SH-SY5Y (cell line): ENCODE measurements at regions not wholly inside any gene's neighbourhood (a gene's known extent, or its start where the extent isn't known, plus 50 kb on each side); places are given as distances from the start of the nearest gene placed in this dataset.

Source experiments
- GATA2 ChIP-seq: IDR thresholded peaks from 2 replicates; pipeline ENCODE4 v1.6.1; 2011; ENCODE audit warnings: mild to moderate bottlenecking, low read depth, low read length
- GATA3 ChIP-seq: IDR thresholded peaks from 2 replicates; pipeline ENCODE4 v1.6.1; 2011; ENCODE audit warnings: low read depth, mild to moderate bottlenecking, low read length, moderate library complexity

GRCh38 chr9:107637421-107638420, 148.2 kb upstream of the KLF4 start:
- TF ChIP-seq GATA3 (no peak), GATA2 (no peak)

GRCh38 chr9:107636571-107637381, 147.2 kb upstream of the KLF4 start:
- no peak for TF ChIP-seq GATA2
- TF ChIP-seq GATA3 = no peak

- TF ChIP-seq GATA3 (no peak), GATA2 (no peak)
Measured at GRCh38 chr9:107635803-107636174, 146.2 kb upstream of the KLF4 start.

- TF ChIP-seq GATA2 (no peak), GATA3 (no peak)
Measured at GRCh38 chr9:107635101-107635802, 145.7 kb upstream of the KLF4 start.

GRCh38 chr9:107633406-107633805, 143.8 kb upstream of the KLF4 start:
- TF ChIP-seq GATA3 (no peak), GATA2 (no peak)

GRCh38 chr9:107632661-107633060, 143.1 kb upstream of the KLF4 start:
- TF ChIP-seq GATA3 (no peak), GATA2 (no peak)

GRCh38 chr9:107632216-107632615, 142.6 kb upstream of the KLF4 start:
- no peak for TF ChIP-seq GATA2
- TF ChIP-seq GATA3 = no peak

GRCh38 chr9:107631788-107632187, 142.2 kb upstream of the KLF4 start:
- TF ChIP-seq GATA3 = no peak

- TF ChIP-seq GATA2 (no peak), GATA3 (no peak)
Measured at GRCh38 chr9:107630156-107630555, 140.6 kb upstream of the KLF4 start.

- no peak for TF ChIP-seq GATA3
- TF ChIP-seq GATA2 = no peak
Measured at GRCh38 chr9:107628444-107628843, 138.9 kb upstream of the KLF4 start.

GRCh38 chr9:107627781-107628180, 138.2 kb upstream of the KLF4 start:
- no peak for TF ChIP-seq GATA3
- no peak for TF ChIP-seq GATA2

- TF ChIP-seq GATA3 = no peak
- TF ChIP-seq GATA2 = no peak
Measured at GRCh38 chr9:107626118-107626517, 136.5 kb upstream of the KLF4 start.

- TF ChIP-seq GATA2 = no peak
- no peak for TF ChIP-seq GATA3
Measured at GRCh38 chr9:107625383-107625984, 135.9 kb upstream of the KLF4 start.

- TF ChIP-seq GATA3 (no peak), GATA2 (no peak)
Measured at GRCh38 chr9:107624234-107624948, 134.8 kb upstream of the KLF4 start.
